Glomerular visceral epithelial cell (primary cell): ENCODE measurements at regions not wholly inside any gene's neighbourhood (a gene's known extent, or its start where the extent isn't known, plus 50 kb on each side); places are given as distances from the start of the nearest gene placed in this dataset.

Experiments
- DNase-seq: peaks from one replicate; pipeline ENCODE4 v3.0.0-alpha.2; 2016; ENCODE audit errors: extremely low spot score

DNA sequence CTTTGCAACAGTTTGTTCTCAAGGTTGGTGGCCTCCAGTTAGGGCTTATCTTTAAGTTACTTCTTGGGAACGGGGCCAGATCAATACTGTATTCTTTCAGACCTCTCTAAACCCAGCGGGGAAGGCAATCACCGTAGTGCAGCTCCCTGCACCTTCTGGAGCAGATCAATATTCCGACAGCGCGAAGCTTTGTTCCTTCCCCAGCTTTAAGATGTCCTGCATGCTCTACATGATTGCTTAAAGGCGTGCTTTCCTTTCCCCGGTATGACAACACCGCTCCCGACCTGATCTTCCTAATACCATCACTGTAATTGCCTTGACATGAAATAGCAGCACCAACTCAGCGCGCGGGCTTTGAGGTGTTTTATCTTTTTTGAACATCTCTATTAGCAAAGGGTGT is 755.2 kb downstream of the NR2F2 start:
- DNase-seq = no peak

DNA sequence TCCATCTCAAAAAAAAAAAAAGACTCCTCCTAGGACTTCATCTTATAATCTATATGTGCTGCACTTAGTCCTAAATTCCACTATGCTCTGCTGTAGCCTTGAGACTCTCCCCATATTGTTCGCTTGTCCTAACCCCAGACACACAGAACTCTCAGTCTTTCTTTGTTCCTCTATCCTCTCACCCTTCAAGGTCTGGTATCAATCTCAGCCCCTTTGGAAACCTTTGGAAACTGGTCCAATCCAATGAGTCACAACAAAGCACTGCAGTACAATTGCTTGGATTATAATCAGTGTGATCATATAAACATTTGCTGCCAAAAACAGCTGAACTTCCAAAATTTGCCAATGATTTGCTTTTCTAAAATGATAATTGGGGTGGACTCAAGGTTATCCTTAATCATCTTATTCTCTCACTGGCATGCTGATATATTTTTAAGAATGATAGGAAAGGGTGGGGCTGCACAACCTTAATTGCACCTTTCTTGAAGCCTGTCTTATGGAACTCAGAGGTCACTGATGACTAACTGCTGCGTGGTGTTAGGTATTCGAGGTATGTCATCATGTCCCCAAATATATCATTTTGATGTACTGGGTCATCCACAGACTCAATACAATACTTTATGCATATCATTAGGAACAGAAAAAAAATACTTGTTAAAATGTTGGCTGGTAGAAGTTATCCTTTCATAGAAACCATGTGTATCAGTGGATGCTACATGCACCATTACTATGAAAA is 756.7 kb downstream of the NR2F2 start:
- no peak for DNase-seq

DNA sequence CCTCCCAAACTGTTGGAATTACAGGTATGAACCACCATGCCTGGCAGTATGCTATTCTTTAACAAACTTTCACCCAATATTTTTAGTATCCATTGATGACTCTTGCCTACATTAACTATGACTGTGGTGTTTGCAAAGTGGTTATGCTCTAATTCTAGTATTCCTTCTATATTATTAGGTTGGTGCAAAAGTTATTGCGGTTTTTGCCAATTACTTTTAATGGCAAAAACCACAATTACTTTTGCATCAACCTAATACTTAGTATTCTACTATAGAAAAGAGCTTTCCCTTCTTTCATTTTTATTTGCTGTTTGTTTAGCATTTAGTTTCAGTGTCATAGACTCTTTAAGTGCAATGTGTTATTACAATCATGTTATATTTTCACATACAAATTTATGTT is 760.6 kb downstream of the NR2F2 start:
- DNase-seq = no peak

DNA sequence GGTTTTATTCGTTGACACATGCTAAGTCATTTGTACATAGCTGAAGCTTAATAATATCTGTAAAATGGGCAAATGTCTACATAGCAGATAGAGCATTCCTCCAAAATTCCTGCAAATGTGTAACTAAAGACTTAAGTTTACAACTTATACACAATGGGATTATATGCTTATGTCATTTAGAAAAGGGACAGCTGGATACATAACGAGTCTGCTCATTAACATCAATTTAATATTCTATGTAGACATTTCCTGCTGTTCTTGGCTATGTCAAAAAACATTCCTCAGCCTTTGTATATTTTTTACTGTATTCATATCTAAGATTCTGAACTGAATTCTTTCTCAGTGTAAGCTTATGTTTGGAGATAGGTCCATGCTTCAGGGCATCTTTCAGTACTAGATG is 762.2 kb downstream of the NR2F2 start:
- DNase-seq = no peak

DNA sequence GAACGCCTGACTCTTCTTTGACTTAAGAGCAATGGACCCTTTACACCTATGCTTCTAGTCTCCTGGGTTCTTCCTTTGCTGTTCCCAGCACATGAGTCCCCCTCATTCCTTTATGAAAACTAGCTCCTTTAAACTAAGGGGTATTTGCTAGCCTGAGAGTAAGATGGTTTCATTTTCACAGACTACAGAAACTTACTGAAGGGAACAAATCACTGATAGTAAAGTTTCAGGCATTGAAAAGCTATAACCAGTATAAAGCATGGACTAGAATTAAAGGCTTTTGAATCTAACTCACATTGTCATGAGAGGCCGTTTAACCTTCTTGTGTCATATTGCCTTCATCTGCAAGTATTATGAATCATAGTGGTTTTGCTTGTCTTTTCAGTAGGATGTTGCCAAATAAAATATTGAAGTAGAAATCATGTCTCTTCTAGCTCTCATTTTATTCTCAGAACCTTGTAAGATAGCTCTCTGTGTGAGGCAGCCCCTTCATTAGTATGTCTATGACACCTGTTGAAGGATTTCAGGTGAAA is 765.9 kb downstream of the NR2F2 start:
- DNase-seq = no peak

DNA sequence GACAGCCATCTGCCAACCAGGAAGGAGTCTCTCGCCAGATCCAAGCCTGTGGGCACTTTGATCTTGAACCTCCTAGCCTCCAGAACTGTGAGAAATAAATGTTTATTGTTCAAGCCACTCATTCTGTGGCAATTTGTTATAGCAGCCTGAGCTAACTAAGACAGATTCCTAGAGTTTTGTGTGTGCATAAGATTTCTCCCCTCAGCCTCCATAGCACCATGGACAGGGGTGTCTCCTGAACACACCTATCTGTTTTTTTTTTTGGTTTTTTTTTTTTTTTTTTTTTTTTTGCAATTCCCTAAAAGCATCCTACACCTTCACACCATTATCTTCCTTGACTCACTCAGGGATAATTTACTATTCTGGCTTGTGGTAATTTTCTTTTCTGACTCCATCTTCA is 768.5 kb downstream of the NR2F2 start:
- DNase-seq = no peak

DNA sequence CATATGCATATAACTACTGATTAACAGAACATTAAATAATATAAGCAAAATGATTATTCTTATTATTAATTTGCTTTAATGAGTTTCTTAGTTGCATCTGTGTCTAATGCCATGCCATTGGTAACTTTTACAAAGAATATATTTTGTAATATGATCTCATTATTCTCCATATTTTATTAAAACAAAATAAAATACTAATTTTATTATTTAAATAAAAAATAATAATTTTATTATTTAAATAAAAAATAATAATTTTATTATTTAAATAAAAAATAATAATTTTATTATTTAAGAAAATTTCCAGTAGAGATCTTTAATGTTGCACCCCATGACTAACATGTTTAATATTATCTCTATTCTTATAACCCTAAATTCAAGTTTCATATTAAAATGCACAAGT is 771.1 kb downstream of the NR2F2 start:
- no peak for DNase-seq

DNA sequence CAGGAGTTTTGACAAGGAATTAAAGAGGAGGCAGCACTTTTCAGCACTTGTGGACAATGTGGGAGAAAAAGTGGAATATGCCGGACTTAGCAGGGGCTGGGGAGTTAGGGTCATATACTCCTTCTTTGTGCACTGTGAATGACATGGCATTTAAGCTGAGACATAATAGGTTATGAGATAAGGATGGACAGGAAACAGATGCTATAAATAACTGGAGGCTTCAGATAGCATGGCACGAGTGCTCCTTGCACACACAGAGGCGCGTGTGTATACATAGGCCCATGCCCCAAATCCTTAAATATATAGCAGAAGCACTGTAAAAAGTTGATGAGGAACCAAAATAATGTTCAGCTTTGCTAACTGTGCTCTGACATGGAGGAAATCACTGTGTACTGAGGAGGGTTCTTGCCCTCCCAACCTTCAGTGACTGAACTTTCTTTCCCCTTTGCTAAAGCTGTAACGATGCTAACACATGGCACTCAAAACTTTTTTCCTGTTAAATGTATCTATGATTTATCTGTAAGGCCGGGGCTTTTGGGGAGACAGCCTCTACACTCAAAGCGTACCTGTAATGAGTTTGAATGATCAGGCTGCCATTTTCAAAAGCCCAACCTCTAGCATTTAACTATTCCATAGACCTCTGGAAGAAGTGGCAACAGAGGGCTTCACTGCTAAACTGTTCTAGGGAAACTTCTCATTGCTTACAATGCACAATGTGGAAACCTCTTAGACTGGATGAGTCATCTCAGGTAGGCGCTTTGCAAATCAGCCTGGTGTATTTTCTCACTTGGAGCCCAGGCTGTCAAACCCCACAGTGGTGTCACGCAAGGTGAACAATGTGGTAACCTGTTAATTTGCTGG is 784.6 kb downstream of the NR2F2 start:
- no peak for DNase-seq

DNA sequence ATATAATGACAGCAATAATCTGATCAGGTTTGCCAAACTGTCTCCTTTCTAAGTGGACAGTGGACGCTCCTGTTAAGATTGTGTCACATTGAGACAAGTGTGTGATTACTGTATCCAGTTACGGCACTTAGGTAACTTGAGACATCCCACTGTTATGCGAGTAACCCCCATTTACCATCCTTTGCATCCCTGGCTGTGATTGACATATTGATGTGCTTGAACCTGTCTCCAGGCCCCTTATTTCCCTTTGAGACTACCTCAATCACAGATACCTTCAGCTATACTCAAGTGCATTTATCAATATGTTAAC is 785.2 kb downstream of the NR2F2 start:
- DNase-seq = no peak

DNA sequence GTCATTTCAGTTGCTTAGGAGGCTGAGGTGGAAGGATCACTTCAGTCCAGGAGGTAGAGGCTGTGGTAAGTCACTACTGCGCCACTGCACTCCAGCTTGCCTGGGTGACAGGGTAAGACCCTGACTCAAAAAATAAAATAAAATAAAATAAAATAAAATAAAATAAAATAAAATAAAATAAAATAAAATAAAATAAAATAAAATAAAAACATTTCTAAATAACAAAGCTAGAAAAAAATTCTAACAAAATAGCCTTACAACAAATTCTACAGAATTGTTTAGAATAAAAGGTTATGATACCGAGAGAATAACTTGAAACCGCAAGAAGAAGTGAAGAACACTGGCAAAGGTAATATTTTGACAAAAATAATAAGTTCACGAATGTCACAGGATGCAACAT is 794.3 kb downstream of the NR2F2 start:
- DNase-seq = no peak

DNA sequence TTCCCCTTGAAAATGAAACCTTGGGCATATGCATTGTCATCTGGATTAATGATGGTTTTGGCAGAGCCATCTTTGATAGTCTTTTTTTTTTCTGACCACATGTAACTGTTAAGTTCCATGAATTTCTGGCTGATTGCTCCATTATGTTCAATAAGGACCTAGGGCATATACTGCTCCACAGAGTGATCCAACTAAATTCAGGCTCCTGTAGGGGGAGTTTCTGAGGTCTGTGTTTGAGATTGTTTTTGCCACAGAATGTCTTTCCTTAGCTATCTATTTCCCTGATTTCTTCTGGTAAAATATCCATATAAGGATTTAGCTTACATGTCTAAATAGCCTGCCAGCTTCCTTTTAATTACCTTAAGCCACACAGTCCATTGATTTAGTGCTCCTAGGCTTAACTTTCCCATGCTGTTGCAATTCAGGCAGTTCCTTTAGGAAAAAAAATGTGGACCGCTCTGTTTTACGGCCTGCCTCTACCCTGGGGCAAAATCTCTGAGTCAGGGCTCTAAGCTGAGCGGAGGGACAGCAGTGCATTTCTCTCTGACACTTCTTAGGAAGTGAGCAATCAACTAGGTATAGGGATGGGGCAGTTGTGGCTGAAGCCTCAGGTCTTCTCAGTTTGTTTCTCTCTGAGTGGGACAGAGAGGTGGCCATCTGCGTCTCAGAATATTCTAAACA is 796.2 kb downstream of the NR2F2 start:
- no peak for DNase-seq

DNA sequence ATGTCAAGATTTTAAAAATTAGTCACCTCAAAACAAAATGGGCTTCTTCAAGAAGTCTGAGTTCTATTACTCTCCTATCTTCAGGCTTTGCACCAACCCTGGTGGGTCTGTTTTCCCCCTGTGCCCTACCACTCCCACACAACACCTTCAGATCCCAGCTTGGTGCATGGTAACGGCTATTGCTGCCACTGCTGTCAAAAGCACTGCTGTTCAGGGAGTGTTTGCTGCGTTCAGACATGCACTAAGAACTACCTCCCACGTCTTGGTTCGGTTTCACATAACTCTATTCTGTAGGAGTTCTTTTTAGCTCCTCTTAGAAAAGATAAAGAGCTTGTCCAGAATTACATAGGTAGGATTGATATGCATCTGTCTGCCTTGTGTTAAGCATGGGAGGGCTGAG is 799.2 kb downstream of the NR2F2 start:
- DNase-seq = no peak

DNA sequence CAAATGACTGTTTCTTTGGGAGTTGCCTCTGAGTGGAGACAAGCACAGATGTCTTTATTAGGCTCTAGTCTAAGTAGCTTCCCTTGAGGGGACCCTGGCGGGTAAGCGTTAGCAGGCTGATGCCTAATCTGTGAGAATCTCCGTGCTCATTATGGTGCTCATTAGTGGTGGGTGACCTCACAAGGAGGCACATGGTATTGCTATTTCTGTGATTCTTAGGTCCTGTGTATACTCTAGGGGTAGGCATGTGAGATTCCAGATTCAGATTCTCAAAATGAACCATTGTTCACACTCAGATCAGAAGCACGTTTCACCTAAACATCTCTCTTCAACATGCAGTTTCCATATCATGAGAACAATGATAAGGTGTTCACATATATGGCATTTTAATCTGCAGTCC is 809.7 kb downstream of the NR2F2 start:
- no peak for DNase-seq

DNA sequence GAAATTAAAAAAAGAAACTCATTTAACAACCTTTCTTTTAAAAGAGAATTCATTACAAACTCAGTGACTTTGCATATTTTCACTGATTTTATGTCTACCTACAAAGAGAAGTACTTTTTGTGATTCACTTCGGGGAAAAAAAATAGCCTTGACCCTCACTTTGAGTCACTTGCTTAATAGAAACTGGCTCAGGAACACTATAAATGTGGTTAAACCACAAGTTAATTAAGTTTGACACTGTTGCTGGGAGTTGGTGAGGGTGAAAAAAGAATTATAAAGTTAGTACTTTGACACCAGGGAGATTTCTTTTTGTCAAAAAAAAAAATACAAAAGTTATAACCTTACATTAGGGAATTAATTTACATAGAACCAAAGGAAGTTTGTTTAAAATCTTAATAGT is 810.9 kb downstream of the NR2F2 start:
- no peak for DNase-seq

DNA sequence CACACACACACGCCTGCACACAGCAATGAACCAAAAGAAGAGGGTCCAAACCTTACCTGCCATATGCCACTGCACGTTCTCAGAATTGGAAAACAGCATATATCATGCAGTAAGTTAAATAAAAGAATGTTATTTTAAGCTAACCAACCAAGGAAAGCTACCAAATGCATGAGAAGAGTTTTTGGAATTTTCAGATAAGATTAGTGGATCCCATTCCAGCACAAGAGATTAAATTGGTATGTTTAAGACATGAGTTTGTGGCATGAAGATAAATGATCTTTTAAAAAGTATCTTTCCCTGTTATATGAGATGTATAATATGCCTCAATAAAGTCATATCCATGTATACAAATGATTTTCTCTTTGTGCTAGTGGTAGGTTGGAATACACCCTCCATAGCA is 811.4 kb downstream of the NR2F2 start:
- no peak for DNase-seq

DNA sequence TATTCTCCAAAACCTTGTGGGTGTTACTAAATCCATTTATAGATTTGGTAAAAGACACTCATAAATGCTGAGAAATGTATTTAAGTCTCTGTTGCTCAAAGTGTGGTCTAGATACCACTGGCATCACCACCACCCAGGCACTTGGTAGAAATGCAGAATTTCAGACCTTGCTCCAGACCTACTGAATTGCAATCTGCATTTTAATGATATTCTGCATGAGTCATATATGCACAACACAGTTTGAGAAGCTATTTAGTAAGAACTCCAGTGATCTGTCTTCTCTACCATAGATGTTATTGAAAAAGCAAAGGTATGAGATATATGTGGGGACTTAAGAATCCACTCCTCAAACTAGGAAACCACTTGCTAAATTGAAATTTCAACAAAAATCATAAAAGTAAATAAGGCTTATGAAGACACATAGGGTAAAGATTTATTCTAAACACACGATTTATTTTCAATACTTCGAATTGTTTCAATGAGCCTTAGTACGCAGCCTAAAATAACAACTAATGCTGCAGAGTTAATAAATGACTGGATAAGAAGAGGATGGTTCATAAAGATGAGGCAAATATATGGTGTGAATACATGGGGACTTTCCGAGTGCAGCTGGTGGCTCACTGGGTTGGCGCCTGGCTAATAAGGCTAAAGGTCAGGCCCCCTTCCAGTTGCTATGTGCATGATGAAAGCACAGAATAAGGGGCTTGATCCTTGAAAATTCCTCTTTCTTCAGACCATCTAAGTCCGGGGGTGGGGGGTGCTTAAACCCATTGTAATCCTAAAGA is 813.3 kb downstream of the NR2F2 start:
- DNase-seq = no peak

DNA sequence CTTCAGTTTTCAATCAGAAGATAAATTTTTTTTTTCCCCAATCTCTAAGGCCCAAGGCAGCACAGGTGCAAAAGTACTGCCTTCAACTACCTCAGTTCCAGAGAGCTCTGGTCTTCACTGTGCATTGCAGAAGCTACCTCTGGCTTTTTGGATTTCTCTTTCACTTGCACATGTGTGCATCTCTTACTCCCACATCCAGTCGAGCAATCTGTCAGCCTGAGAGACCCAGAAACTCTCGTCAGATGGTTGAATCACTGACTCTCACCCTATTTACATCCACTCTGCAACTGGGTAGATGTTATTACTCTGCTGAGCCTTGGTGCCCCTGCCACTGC is 813.8 kb downstream of the NR2F2 start:
- DNase-seq = no peak

DNA sequence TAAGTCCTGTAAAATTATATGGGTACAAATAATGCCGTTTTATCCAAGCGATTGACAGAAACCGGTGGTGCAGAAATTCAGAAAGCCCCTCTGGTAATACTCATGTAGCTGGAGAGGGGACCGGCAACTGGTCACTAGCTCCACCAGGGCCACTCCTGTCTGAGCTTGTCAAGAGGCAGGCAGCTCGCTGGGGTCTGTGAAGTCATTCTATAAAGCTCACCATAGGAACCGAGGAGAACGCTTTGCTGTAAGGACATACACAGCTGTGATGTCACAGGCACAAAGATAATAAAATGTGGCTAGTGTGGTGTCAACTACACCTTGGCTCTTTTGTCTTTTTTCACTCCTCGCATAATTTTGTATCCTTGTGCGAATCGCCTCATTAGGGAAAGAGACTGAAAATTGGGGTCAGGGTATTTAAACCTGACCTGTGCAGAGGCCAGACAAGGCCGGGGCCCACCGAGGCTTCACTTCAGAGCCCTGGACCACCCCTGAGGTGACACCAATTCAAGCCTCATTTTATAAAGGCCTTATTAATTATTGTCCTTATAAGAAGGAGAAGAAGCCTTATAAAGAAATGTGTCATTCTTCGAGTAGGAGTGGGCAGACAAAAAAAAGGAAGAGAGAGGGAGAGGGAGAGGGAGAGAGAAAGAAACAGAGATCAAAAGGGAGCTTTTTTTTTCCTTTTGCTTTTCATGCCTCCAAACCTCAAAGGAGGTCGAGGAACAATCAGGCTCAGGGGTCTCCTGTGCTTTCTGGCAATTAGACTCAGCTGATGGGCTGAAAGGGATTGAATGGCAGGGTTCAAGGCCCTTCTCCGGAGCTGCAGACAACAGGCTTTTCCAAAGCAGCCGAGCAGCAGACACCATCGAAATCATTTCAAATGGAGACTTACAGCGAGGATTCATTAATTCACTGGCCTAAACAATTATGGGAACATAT is 813.3 kb upstream of the ARRDC4 start:
- DNase-seq = no peak

DNA sequence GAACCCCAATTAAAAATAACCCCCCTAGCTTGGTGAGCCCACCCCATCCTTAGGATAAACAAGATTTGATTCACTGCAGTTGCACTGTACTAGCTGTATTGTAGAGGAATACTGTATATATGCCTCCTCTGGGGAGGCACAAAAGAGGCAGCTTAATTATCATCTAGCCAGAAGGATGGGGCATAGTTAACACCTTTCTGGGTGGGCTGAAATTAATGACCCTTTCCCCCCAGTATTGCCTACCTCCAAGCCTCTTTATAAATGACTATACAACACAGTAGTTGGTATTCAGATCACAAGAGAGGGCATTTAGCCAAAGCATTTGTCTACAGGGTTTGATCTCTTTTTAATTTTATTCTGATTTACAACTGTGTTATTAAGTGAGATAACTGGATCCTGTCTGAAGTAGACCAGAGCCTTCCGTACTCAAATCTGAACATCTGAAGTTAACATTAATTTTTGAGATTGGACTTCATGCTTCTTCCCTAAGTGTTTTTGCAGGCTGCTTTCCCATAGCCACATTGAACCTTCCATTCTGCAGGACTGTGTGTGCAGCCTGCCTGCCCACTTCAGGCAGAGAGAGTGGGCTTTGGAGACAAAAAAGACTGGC is 807.0 kb upstream of the ARRDC4 start:
- no peak for DNase-seq

DNA sequence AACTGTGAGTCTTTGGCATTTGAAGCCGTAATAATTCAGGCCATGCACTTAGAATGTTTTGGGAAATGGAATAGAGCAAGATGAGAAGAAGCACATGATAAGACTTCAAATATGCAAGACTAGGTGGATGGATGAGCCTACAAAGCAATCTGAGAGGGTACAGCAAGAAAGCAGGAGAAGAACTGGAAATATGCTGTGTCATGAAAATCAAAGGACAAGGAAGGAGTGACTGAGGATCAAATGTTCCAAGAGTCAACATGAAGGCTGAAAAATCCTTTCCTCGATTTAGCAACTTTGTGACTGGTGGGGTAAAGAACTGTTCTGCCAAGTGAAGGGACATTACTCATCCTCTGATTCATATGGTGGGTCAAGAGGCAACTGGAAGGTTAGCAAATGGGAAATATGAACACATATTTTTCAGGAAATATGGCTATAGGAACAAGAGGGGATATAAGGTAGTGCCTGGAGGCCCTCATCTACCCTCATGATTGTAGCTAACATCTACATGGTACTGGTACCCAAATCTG is 803.7 kb upstream of the ARRDC4 start:
- DNase-seq = no peak
